COLO668 (cell line): ENCODE measurements at regions not wholly inside any gene's neighbourhood (a gene's known extent, or its start where the extent isn't known, plus 50 kb on each side); places are given as distances from the start of the nearest gene placed in this dataset.

Experiments
- DNase-seq: peaks from one replicate; lab custom pipeline; 2025; ENCODE audit not compliant: unreplicated experiment; lab: John Stamatoyannopoulos, UW

DNA sequence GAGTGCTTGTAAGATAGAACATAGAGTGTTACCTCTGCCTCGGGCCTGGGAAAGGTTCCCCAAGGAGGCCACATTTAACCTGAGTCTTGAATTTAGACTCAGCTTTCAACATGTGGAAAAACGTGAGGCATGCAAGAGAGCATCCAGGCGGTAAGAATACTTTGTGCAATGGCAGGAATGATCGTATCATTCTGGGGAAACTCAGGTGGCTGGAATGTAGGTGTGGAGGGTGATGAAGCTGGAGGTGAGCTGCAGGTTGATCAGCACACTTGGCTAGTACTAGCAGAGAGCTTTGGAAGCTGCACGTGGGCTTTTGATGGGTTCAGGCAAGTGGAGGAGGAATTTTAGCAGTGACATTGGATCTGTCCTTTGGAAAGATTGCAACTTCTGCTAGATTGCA lies 270.3 kb upstream of the RAG2 start:
- no peak for DNase-seq

GRCh38 chr11:36865846-36866245 lies 267.8 kb upstream of the RAG2 start:
- no peak for DNase-seq

GRCh38 chr11:36854875-36855274 lies 256.8 kb upstream of the RAG2 start:
- no peak for DNase-seq

- no peak for DNase-seq
These were observed 250.6 kb upstream of the RAG2 start for GRCh38 chr11:36848660-36849059.

DNA sequence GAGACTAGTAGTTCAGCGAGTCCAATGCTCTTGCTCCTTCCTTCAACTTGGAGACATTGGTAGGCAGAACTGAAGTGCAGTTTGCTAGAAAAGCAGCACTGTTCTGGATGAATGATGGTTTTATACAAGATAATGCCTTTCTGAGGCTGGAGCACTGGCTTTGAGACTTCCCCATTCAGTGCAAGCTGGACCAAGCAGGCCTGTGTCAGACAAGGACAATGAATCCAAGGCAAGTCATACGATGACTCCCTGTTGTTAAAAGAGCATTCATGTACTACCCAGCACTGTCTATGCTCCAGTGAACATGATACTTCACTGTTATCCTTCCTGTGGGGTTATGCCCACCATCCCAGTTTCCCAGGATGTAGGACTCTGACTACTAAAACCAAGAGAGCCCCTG lies 242.3 kb upstream of the RAG2 start:
- no peak for DNase-seq

DNA sequence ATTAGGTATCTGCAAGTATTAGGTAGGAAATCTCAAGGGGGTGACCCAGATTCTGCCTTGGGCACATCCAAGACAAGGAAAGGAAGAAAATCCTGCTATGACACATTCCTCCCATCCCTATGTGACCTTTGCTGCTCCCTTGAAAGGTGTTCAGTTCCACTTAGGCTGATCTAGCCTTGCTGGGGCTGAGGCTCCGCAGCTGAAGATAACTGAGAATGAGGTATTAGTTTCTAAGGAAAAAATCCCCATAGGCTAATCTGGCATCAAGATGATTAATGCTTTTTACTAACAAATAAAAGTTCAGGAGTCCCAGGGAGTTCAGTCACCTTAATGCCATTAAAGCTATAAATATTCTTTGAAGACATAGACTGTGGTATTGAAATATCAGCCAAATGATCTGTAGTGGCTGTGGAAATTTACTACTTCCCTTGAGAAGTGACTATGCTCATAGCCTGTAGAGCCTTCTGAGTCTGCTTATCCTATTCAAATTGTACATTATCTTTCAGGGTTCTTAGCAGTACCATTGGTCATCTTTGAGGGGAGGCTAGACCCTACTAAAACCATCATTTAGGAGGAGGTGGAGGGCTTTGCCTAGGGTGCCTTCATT lies 239.9 kb upstream of the RAG2 start:
- DNase-seq: no peak

DNA sequence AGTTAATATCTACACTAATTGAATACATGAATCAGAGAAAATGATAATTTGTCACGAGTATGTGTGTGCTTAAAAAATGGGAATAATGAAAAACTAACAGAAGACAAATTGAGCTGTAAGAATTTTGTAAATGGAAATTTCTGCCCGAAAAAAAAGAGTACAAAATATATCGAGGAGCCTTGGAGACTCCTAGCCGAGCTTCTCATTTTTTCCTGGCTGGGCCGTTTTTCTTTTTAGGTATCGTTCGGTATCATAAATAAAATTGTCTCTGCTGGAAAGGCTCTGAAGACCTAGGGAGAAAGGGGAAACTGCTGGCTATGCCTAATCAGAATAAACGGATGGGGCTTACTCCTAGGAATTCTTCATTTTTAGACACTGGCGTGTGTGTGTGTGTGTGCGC lies 227.2 kb upstream of the RAG2 start:
- DNase-seq: no peak

GRCh38 chr11:36824349-36824748 lies 226.3 kb upstream of the RAG2 start:
- no peak for DNase-seq

DNA sequence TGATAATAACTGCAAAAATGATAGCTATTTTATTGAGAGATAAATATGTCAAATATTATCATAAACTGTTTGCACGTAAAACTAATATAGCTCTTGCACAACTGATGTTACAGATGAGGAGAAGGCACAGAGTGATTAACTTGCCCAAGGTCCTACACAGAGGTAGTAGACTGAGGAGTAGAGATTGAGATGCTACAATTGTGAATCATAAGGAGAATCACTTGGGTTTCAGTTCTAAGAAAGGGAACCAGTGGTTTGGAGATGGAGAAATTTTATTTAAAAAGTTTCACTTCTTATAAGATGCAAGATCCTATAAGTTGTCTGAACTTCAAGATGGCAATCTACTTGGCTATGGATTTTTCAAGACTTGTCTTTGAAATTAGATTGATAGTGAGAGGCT lies 224.8 kb upstream of the RAG2 start:
- no peak for DNase-seq

- peak; percentile 10 for DNase-seq
These were observed 220.4 kb upstream of the RAG2 start for GRCh38 chr11:36818410-36818809.

GRCh38 chr11:36817336-36817965 lies 219.4 kb upstream of the RAG2 start:
- DNase-seq: no peak

DNA sequence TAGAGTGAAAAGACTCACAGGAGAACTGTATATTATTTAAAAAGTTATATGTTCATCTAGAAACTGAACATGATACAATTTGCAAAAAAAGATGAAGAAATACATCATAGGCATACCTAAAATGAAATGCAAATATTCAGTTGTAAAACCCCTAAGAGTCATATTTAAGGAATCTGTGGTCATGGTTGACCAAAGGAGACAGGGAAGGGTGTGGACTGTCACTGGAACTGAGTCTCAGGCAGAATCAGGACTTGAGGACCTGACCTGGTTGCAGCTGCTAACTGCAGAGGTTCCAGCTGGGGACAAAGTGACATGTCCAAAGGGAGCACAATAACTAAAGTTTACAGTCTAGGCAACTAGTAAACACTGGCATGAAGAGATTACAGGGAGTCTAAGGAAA lies 211.3 kb upstream of the RAG2 start:
- DNase-seq: no peak

GRCh38 chr11:36807871-36808270 lies 209.8 kb upstream of the RAG2 start:
- DNase-seq: no peak

DNA sequence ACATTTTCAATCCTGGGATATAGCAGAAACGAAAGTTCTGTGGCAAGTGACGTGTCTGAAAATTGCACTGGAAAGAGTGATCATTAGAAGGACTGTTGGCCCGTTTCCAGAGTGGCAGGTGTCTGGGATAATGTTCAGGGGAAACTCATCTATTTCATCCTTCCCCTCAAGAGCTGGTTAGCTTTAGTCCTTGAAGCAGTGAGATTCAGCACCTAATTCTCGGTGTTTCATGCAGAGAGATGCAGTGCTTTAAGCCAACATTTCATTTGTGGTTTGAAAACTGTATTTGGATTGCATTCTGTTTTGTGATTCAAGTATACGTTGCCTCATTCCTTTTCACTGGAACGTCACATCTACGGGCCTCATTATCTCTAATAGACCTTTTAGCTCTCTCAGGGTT lies 205.0 kb upstream of the RAG2 start:
- DNase-seq: peak; percentile 29

- DNase-seq: no peak
These were observed 195.2 kb upstream of the RAG2 start for GRCh38 chr11:36792996-36793914.

DNA sequence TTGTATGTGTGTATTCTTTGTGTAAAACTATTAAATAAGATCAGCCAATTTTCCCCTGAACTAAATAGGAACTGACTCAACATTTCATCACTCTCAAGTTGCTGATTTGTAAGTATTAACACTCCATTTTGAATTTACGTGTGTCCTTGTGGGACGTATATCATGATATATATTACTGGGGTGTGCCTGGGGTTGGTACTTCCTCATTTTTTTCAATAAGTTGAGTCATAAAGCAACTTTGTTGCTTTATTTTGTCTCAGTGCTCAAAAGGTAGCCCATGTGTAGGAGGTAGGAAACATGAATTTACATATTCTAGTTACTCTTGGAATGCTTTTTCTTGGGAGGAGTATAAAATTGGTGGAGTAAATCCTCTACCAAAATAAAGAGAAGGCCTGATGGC lies 193.9 kb upstream of the RAG2 start:
- no peak for DNase-seq

GRCh38 chr11:36790526-36790925 lies 192.5 kb upstream of the RAG2 start:
- no peak for DNase-seq

- no peak for DNase-seq
These were observed 185.8 kb upstream of the RAG2 start for GRCh38 chr11:36783808-36784207.

DNA sequence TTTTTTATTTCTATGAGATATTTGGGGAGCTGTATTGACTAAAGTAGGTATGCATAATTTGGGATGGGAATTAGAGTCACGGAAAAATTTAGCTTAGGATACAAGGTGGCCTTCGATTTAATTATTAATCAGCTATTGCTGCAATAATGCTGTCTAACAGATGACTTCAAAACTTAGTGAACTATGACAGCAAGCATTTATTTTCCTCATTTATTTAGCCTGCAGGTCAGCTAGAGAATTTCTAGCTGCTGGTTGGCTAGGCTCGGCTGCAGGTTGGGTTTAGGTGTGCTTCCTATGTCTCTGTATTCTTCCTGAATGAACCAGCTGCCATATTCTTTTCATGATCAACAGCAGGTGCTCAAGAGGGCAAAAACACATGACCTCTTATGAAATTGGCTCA lies 181.8 kb upstream of the RAG2 start:
- no peak for DNase-seq

DNA sequence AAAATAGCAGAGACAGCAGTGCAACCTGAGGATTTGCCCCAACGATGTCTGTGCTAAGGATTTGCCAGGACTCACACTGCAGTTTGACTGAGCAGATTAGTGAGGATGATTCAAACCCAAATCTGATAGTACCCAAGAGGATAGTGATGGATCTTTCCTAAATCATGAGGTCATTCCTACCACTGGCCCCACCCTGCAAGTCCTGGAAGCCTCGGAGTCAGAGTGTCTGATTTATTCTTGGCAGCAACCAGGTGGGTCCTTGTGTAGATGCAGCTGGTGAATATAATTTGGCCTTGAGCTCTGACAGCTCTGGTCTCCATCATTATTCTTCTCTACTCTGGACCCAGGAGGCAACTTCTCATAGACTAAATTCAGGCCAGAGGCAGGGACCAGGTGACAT lies 179.3 kb upstream of the RAG2 start:
- DNase-seq: no peak

DNA sequence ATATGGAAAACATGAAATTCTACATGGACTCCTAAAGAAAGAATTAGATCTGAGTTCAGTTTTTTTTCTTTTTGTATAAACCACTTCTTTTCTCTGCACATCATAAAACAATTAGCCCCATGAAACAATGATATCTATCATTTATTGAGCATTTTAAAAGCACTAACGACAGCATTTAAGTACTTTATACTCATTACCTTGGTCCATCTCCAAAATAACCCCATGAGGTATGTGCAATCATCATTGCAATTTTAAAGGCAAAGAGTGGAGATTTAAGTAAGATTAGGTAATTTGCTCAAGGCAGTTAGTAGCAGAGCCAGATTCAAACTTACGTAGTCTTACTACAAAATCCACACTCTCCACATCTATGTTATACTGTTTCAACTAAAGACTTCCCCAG lies 177.7 kb upstream of the RAG2 start:
- no peak for DNase-seq

- no peak for DNase-seq
These were observed 177.1 kb upstream of the RAG2 start for GRCh38 chr11:36775130-36775529.
